ENCODE measurements at regions not wholly inside any gene's neighbourhood (a gene's known extent, or its start where the extent isn't known, plus 50 kb on each side); places are given as distances from the start of the nearest gene placed in this dataset.

GRCh38 chr15:38614621-38615020 lies 50.0 kb upstream of the RASGRP1 start:
- Histone ChIP-seq H3K4me1 (ENCODE audit: insufficient read depth, low read length) (no peaks in the 10 kb centered on the region), H3K9ac (ENCODE audit: low read depth, low read length) (no peak overlapping the region), H3K9me3 (ENCODE audit: control insufficient read depth, insufficient read depth, low read length) (no peaks in the 10 kb centered on the region), H3K36me3 (ENCODE audit: insufficient read depth, low read length) (no peaks in the 10 kb centered on the region)

- Histone ChIP-seq H3K9ac (ENCODE audit: low read depth, low read length) (no peak overlapping the region), H3K36me3 (ENCODE audit: insufficient read depth, low read length) (no peaks in the 10 kb centered on the region), H3K4me1 (ENCODE audit: insufficient read depth, low read length) (no peaks in the 10 kb centered on the region), H3K9me3 (ENCODE audit: control insufficient read depth, insufficient read depth, low read length) (no peaks in the 10 kb centered on the region)
Observed at GRCh38 chr15:38617831-38618230, 53.2 kb upstream of the RASGRP1 start.

DNA sequence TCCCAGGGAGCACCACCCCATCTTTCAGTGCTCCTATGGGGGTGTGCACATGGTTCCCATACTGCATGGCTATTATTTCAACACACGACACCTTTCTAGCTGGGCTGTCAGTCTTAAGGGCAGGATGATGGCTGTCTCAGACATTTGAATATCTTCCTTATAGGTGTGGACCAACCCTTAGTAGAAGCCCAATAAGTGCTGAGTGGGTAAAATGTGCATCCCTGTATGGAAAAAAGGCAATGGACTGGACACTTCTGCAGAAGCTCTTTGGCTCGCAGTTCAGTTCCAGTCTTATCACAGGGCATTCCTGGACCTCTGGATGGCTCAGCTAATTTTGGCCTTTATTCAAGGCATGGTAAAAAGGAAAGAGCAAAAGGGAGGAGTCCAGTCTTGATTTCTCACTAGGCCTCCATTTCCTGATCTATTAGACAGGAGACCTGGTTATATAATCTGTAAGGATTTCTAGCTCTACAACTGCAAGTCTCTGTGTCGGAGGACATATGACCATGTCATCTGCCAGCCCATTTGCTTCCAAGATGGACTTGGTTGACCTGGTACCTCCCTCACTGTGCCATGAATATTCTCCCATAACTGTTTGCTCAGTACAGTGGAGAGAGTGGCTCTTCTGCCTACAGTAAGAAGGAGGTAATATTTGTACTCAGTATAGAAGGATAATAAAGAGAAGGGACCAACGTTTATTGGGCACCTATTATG lies 53.8 kb upstream of the RASGRP1 start:
- Histone ChIP-seq H3K36me3 (ENCODE audit: insufficient read depth, low read length) (no peaks in the 10 kb centered on the region), H3K4me1 (ENCODE audit: insufficient read depth, low read length) (no peaks in the 10 kb centered on the region), H3K9me3 (ENCODE audit: control insufficient read depth, insufficient read depth, low read length) (no peaks in the 10 kb centered on the region), H3K9ac (ENCODE audit: low read depth, low read length) (no peak overlapping the region)

GRCh38 chr15:38620098-38620497 lies 55.5 kb upstream of the RASGRP1 start:
- no peaks in the 10 kb centered on the region for H3K36me3 ChIP-seq (ENCODE audit: insufficient read depth, low read length)
- no peaks in the 10 kb centered on the region for H3K4me1 ChIP-seq (ENCODE audit: insufficient read depth, low read length)
- no peak overlapping the region for H3K9ac ChIP-seq (ENCODE audit: low read depth, low read length)
- H3K9me3 ChIP-seq (ENCODE audit: control insufficient read depth, insufficient read depth, low read length) = no peaks in the 10 kb centered on the region

DNA sequence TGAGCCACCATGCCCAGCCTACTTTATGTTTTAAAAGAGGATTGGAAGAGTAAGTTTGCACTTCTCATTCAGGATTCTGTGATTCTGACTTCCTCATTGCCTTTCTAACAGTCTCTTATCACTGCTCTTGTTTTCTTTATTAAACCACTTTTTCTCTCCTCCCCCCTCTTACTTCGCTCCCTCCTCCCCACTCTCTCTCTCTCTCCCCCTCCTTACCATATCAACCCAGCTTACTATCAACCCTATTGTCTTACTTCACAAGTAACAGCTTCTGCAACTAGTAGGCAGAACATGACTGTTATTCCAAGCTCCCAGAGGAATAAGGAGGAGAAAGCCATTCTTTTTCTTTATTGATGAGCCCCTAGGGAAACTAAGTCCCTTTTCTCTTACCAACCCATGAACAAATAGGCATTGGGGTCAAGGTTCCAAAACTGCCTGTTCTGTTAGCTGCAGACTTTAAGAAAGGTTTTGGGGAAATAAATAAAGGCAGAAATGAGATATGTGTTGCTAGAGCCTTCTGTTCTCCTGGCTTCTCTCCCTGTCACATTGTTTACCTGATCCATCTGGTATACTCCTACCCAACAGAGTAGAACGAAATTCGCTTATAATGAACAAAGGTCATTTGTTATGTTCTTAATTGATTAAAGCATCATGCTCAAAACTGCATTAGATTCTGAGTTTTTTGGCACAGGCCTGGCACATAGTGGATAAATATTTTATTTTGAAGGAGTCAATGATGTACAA lies 56.4 kb upstream of the RASGRP1 start:
- Histone ChIP-seq H3K36me3 (ENCODE audit: insufficient read depth, low read length) (no peaks in the 10 kb centered on the region), H3K9me3 (ENCODE audit: control insufficient read depth, insufficient read depth, low read length) (no peaks in the 10 kb centered on the region), H3K4me1 (ENCODE audit: insufficient read depth, low read length) (no peaks in the 10 kb centered on the region), H3K9ac (ENCODE audit: low read depth, low read length) (no peak overlapping the region)

GRCh38 chr15:38622304-38622703 lies 57.7 kb upstream of the RASGRP1 start:
- H3K9me3 ChIP-seq (ENCODE audit: control insufficient read depth, insufficient read depth, low read length) = no peaks in the 10 kb centered on the region
- no peaks in the 10 kb centered on the region for H3K4me1 ChIP-seq (ENCODE audit: insufficient read depth, low read length)
- no peak overlapping the region for H3K9ac ChIP-seq (ENCODE audit: low read depth, low read length)
- H3K36me3 ChIP-seq (ENCODE audit: insufficient read depth, low read length) = no peaks in the 10 kb centered on the region

GRCh38 chr15:38622908-38623307 lies 58.3 kb upstream of the RASGRP1 start:
- Histone ChIP-seq H3K4me1 (ENCODE audit: insufficient read depth, low read length) (no peaks in the 10 kb centered on the region), H3K36me3 (ENCODE audit: insufficient read depth, low read length) (no peaks in the 10 kb centered on the region), H3K9me3 (ENCODE audit: control insufficient read depth, insufficient read depth, low read length) (no peaks in the 10 kb centered on the region), H3K9ac (ENCODE audit: low read depth, low read length) (no peak overlapping the region)

- no peaks in the 10 kb centered on the region for H3K36me3 ChIP-seq (ENCODE audit: insufficient read depth, low read length)
- H3K4me1 ChIP-seq (ENCODE audit: insufficient read depth, low read length) = no peaks in the 10 kb centered on the region
- H3K9me3 ChIP-seq (ENCODE audit: control insufficient read depth, insufficient read depth, low read length) = no peaks in the 10 kb centered on the region
- no peak overlapping the region for H3K9ac ChIP-seq (ENCODE audit: low read depth, low read length)
Observed at GRCh38 chr15:38623744-38624143, 59.1 kb upstream of the RASGRP1 start.

GRCh38 chr15:38624244-38625205 lies 59.9 kb upstream of the RASGRP1 start:
- Histone ChIP-seq H3K36me3 (ENCODE audit: insufficient read depth, low read length) (no peaks in the 10 kb centered on the region), H3K9ac (ENCODE audit: low read depth, low read length) (no peak overlapping the region), H3K4me1 (ENCODE audit: insufficient read depth, low read length) (no peaks in the 10 kb centered on the region), H3K9me3 (ENCODE audit: control insufficient read depth, insufficient read depth, low read length) (no peaks in the 10 kb centered on the region)

GRCh38 chr15:38625886-38626285 lies 61.3 kb upstream of the RASGRP1 start:
- Histone ChIP-seq H3K36me3 (ENCODE audit: insufficient read depth, low read length) (no peaks in the 10 kb centered on the region), H3K9me3 (ENCODE audit: control insufficient read depth, insufficient read depth, low read length) (no peaks in the 10 kb centered on the region), H3K9ac (ENCODE audit: low read depth, low read length) (no peak overlapping the region), H3K4me1 (ENCODE audit: insufficient read depth, low read length) (no peaks in the 10 kb centered on the region)

DNA sequence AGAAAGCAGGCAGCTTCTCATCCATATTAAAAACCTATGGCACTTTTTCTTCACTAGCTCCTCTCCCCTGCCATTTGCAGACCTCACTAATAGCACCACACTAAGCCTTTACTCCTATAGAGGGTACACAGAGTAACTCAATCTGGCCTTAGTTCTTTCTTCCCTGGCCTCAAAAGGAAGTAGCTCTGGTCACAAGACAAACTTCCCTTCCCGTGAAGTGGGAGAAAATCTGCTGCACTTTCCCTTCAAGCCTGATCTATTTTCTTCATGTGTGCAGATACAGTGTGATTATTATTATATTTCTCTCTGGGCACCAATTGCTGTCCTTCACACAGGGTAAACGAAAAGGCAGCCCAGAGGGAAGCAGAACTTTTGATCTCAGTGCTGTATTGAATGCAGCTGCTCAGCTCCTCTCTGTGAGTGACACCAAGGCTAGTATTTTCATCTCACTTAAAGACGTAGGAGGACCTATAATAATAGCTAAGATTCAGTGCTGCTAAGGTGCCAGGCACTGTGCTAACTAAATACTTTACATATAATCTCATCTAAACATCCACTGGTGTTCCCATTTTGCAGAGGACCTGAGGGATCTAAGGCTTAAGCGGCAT lies 61.9 kb upstream of the RASGRP1 start:
- Histone ChIP-seq H3K4me1 (ENCODE audit: insufficient read depth, low read length) (no peaks in the 10 kb centered on the region), H3K9ac (ENCODE audit: low read depth, low read length) (no peak overlapping the region), H3K9me3 (ENCODE audit: control insufficient read depth, insufficient read depth, low read length) (no peaks in the 10 kb centered on the region), H3K36me3 (ENCODE audit: insufficient read depth, low read length) (no peaks in the 10 kb centered on the region)

GRCh38 chr15:38627689-38628277 lies 63.2 kb upstream of the RASGRP1 start:
- no peaks in the 10 kb centered on the region for H3K4me1 ChIP-seq (ENCODE audit: insufficient read depth, low read length)
- no peaks in the 10 kb centered on the region for H3K36me3 ChIP-seq (ENCODE audit: insufficient read depth, low read length)
- no peaks in the 10 kb centered on the region for H3K9me3 ChIP-seq (ENCODE audit: control insufficient read depth, insufficient read depth, low read length)
- no peak overlapping the region for H3K9ac ChIP-seq (ENCODE audit: low read depth, low read length)

DNA sequence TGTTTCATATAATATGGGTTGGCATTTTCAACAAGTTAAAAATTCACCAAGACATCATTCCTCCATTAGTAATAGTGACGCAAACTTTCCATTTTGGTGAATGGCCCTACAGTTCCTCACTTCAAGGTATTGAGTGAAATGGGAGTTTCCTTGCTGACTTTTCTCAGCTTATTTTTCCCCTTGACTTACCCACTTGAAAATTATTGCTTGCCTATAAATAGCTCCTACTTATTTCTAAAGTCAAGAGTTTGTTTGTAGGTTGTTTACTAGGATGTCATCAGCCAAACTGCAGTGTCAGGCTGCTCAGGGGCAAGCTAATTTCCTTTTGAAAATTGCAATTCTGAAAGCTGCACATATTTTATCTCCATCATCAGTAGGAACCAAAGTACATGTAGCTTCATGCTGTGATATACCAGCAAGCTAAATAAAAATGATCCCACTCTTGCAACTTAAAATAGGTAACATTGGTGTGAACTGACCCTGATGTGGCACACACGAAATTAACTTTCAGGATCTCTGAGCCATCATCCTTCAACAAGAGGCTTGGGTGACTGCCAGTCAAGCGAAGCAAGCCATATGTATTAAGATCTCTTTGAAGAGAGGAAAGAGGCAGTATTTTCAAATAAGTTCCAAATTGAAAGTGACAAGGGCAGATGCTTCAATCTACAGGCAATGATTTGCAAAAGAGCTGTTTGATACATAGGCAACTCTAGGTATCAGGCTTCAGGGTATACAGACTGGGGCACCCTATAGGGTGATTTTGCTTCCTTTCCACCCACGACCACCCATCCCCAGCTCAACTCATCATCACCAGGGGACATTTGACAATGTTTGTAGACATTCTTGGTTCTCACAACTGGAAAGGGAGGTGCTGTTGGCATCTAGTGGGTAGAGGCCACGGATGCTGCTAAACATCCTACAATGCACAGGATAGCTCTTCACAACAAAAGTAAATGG lies 66.8 kb upstream of the RASGRP1 start:
- Histone ChIP-seq H3K9me3 (ENCODE audit: control insufficient read depth, insufficient read depth, low read length) (no peaks in the 10 kb centered on the region), H3K4me1 (ENCODE audit: insufficient read depth, low read length) (no peaks in the 10 kb centered on the region), H3K36me3 (ENCODE audit: insufficient read depth, low read length) (no peaks in the 10 kb centered on the region), H3K9ac (ENCODE audit: low read depth, low read length) (no peak overlapping the region)

Measured in ES-I3 (cell line).